K562 (cell line): ENCODE measurements at regions not wholly inside any gene's neighbourhood (a gene's known extent, or its start where the extent isn't known, plus 50 kb on each side); places are given as distances from the start of the nearest gene placed in this dataset.

Source experiments
- ATAC-seq: fragments of 200-7000 bp; cut with Tn5 transposase; 3 replicates; pipeline ENCODE4 v1.9.1; 2020; ENCODE audit warnings: moderate library complexity
- BruUV-seq: library from RNA; stranded (reverse); fragments of 400-500 nt; replicated peaks from 2 replicates; lab custom pipeline; 2021; lab: Mats Ljungman, UMichigan
- CTCF ChIA-PET: fragments of 300-600 bp; formaldehyde crosslinking; extraction: SDS; loops from one replicate; lab custom pipeline; 2021; ENCODE audit warnings: low intra/inter-chr PET ratio; lab: Yijun Ruan, JAX
- POLR2A ChIA-PET: fragments of 300-600, 350-650 bp; sonication (Branson Sonifier 250); formaldehyde crosslinking; extraction: SDS; loops from one replicate; lab custom pipeline; 2021; ENCODE audit warnings: antibody characterized with exemption, inconsistent platforms; lab: Yijun Ruan, JAX
- DNase-seq, 4 experiments: peaks; one replicate each; pipeline versions ENCODE4 v3.0.0 to v3.0.0-alpha.2; 2011 to 2018; ENCODE audit warnings: low spot score in 3 of 4, mixed read lengths in 3 of 4; ENCODE audit errors: extremely low read depth in 1 of 4
- FAIRE-seq: peaks from 2 replicates; lab custom pipeline; 2011; peaks lifted over from hg19 to GRCh38; lab: Jason Lieb, UNC
- H2AFZ ChIP-seq: 2 replicates; pipeline ENCODE4 v1.6.0; 2011; ENCODE audit warnings: low read depth, low read length, control low read depth, inconsistent platforms
- H3K27ac ChIP-seq: fragments of 200-600 bp; 3 replicates; pipeline ENCODE4 v1.8.0; 2011; ENCODE audit warnings: low read depth, mild to moderate bottlenecking, control low read depth, inconsistent platforms, low read length, moderate library complexity, mixed read lengths; ENCODE audit errors: extremely low read depth
- H3K27me3 ChIP-seq, 2 experiments: fragments of 300-600 bp in 1 of 2; 2 replicates in 1 of 2; 3 replicates in 1 of 2; pipeline versions ENCODE4 v1.6.0 to v1.8.0; 2011; ENCODE audit warnings: inconsistent platforms in 2 of 2, low read length in 2 of 2, mild to moderate bottlenecking in 1 of 2, mixed read lengths in 1 of 2, moderate library complexity in 1 of 2; ENCODE audit not compliant: control insufficient read depth in 2 of 2, insufficient read depth in 2 of 2
- H3K36me3 ChIP-seq: fragments of 300-600 bp; 3 replicates; pipeline ENCODE4 v1.8.0; 2011; ENCODE audit warnings: mild to moderate bottlenecking, low read length, inconsistent platforms; ENCODE audit not compliant: control insufficient read depth, insufficient read depth
- H3K4me1 ChIP-seq, 2 experiments: fragments of 200-600 bp in 1 of 2; replicated peaks in 1 of 2; 2 replicates in 1 of 2; 3 replicates in 1 of 2; pipeline versions ENCODE4 v1.5.1 to v1.8.0; 2011; ENCODE audit warnings: inconsistent platforms in 2 of 2, low read length in 2 of 2, mild to moderate bottlenecking in 1 of 2, mixed read lengths in 1 of 2, moderate library complexity in 1 of 2; ENCODE audit not compliant: control insufficient read depth in 2 of 2, insufficient read depth in 2 of 2
- H3K4me2 ChIP-seq: 2 replicates; pipeline ENCODE4 v1.6.1; 2011; ENCODE audit warnings: low read length, control low read depth, inconsistent platforms, mixed read lengths; ENCODE audit not compliant: insufficient read depth
- H3K4me3 ChIP-seq: fragments of 200-600 bp; sonication (generic), shearing (Covaris generic); 2 replicates; pipeline ENCODE4 v1.5.1; 2016; ENCODE audit warnings: control low read depth, inconsistent platforms
- H3K79me2 ChIP-seq: fragments of 200-600 bp; 3 replicates; pipeline ENCODE4 v1.8.0; 2011; ENCODE audit warnings: low read length, inconsistent platforms; ENCODE audit not compliant: control insufficient read depth, insufficient read depth
- H3K9ac ChIP-seq, 2 experiments: 2 replicates each; pipeline versions ENCODE4 v1.6.0 to v1.6.1; 2011; ENCODE audit warnings: low read depth in 2 of 2, low read length in 2 of 2, control low read depth in 1 of 2, inconsistent platforms in 1 of 2, mild to moderate bottlenecking in 1 of 2, mixed read lengths in 1 of 2; ENCODE audit not compliant: insufficient read depth in 1 of 2
- H3K9me1 ChIP-seq: one replicate; pipeline ENCODE4 v1.6.0; 2011; ENCODE audit warnings: inconsistent platforms, mild to moderate bottlenecking, low read length, moderate library complexity; ENCODE audit not compliant: control insufficient read depth, insufficient read depth
- H3K9me3 ChIP-seq: replicated peaks from 2 replicates; pipeline ENCODE4 v1.5.1; 2011; ENCODE audit warnings: low read depth, low read length, inconsistent platforms; ENCODE audit not compliant: control insufficient read depth, insufficient read depth
- H4K20me1 ChIP-seq: replicated peaks from 2 replicates; pipeline ENCODE4 v1.6.1; 2011; ENCODE audit warnings: low read length, inconsistent platforms, mixed read lengths; ENCODE audit not compliant: control insufficient read depth, insufficient read depth
- ASH1L ChIP-seq: fragments of 450-650 bp; IDR thresholded peaks from 2 replicates; pipeline ENCODE4 v1.6.1; 2018; ENCODE audit warnings: borderline replicate concordance, mild to moderate bottlenecking, low read depth; ENCODE audit not compliant: partially characterized antibody
- BRD4 ChIP-seq: fragments of 200-600 bp; sonication (generic); IDR thresholded peaks from 2 replicates; pipeline ENCODE4 v1.6.1; 2017; ENCODE audit warnings: inconsistent platforms
- COPS2 ChIP-seq: fragments of 450-650 bp; conservative IDR thresholded peaks from 2 replicates; pipeline ENCODE4 v1.6.1; 2016; ENCODE audit warnings: mild to moderate bottlenecking, moderate library complexity
- ELF4 ChIP-seq: fragments of 450-650 bp; formaldehyde crosslinking; IDR thresholded peaks from 2 replicates; pipeline ENCODE4 v1.4.0; 2022; ENCODE audit warnings: missing genetic modification characterization
- FOS ChIP-seq: IDR thresholded peaks from 3 replicates; pipeline ENCODE4 v1.6.1; 2011; ENCODE audit not compliant: insufficient read length; ENCODE audit errors: extremely low read depth
- JUNB ChIP-seq: fragments of 450-650 bp; formaldehyde crosslinking; conservative IDR thresholded peaks from 2 replicates; pipeline ENCODE4 v1.4.0; 2020; ENCODE audit warnings: mild to moderate bottlenecking
- POLR2A ChIP-seq: fragments of 450-650 bp; conservative IDR thresholded peaks from 2 replicates; pipeline ENCODE4 v1.6.1; 2016
- PTRF ChIP-seq: fragments of 450-650 bp; IDR thresholded peaks from 2 replicates; pipeline ENCODE4 v1.6.1; 2016; ENCODE audit warnings: mild to moderate bottlenecking, missing genetic modification characterization, missing compliant biosample characterization
- SIRT6 ChIP-seq: IDR thresholded peaks from one replicate; pipeline ENCODE4 v1.6.1; 2012; ENCODE audit warnings: low read depth, mild to moderate bottlenecking, control low read depth, inconsistent platforms, low read length, moderate library complexity
- SP1 ChIP-seq: sonication (generic); formaldehyde crosslinking; IDR thresholded peaks from 2 replicates; pipeline ENCODE4 v1.8.1; 2022; ENCODE audit warnings: mild to moderate bottlenecking, missing genetic modification reagents
- ZNF12 ChIP-seq: sonication (generic); formaldehyde crosslinking; IDR thresholded peaks from 2 replicates; pipeline ENCODE4 v1.4.0; 2020; ENCODE audit warnings: mild to moderate bottlenecking, missing genetic modification reagents
- ZNF134 ChIP-seq: fragments of 250-450 bp; sonication (Bioruptor Pico); conservative IDR thresholded peaks from 2 replicates; pipeline ENCODE4 v1.4.0; 2020
- ZNF197 ChIP-seq: fragments of 200-800 bp; sonication (Bioruptor generic); IDR thresholded peaks from 2 replicates; pipeline ENCODE4 v1.6.1; 2016; ENCODE audit warnings: low read depth, missing genetic modification characterization, missing compliant biosample characterization
- ZNF311 ChIP-seq: fragments of 250-450 bp; sonication (Bioruptor Pico); IDR thresholded peaks from 2 replicates; pipeline ENCODE4 v1.4.0; 2020; ENCODE audit warnings: mild to moderate bottlenecking, moderate library complexity
- ZNF324 ChIP-seq: fragments of 250-450 bp; sonication (Bioruptor Pico); IDR thresholded peaks from 2 replicates; pipeline ENCODE4 v1.4.0; 2020; ENCODE audit warnings: mild to moderate bottlenecking
- WGBS: fragments of 100-300 bp; shearing (Covaris generic); methylation state at CpG from one replicate; pipeline ENCODE4 v1.1.6; 2016; ENCODE audit warnings: low coverage, mixed read lengths; ENCODE audit not compliant: insufficient coverage; ENCODE audit errors: missing lambda C conversion rate; 5-methylcytosine and 5-hydroxymethylcytosine counted together
- in situ Hi-C: fragments of 300-500 bp; cut with MboI; formaldehyde crosslinking; loops from 4 replicates; pipeline ENCODE4 v1.15.0; 2018; ENCODE audit warnings: inconsistent platforms, mixed read lengths
- intact Hi-C: fragments of 100-400 bp; cut with micrococcal nuclease; formaldehyde crosslinking; loops from 2 replicates; pipeline ENCODE4 v1.14.2; 2022
- TF ChIP-seq, protein P1 (sequence below): fragments of 250-450 bp; sonication (Bioruptor Pico); IDR thresholded peaks from 2 replicates; pipeline ENCODE4 v1.4.0; 2020
- TF ChIP-seq, protein P2 (sequence below): IDR thresholded peaks from 2 replicates; pipeline ENCODE4 v1.6.1; 2011; ENCODE audit warnings: borderline replicate concordance, low read depth, mild to moderate bottlenecking, moderate library complexity, low read length; ENCODE audit not compliant: insufficient read depth, poor library complexity, severe bottlenecking

DNA sequence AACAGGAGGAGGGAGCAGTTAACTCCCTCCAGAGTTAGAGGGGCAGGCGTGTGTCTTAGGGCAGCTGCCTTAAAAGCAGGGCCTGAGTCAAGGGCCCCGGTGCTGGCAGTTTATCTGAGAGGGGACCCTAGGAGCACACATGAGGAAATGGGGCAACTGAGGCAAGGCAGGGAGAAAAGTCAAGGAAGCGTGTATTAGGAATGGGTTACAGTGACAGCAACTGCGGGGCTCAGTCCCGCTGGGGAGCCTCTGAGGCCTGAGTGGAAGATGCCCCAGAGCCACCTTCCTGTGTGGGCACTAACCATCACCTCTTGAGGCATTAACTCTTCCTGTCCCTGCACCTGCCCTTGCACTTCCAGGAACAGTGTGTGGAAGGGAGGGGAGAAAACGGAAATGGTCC lies 276.3 kb downstream of the MATN1 start:
- no peak for FAIRE-seq
- no peak overlapping the region for H3K27ac ChIP-seq
- peaks cover 0 to 15% of the 10 kb centered on the region in 2 experiments; a peak in 2 of 5 replicates for H3K27me3 ChIP-seq
- H3K79me2 ChIP-seq: no peaks in the 10 kb centered on the region
- no peaks in the 10 kb centered on the region for H4K20me1 ChIP-seq
- H3K4me3 ChIP-seq: no peak overlapping the region
- ChIA-PET CTCF (no interaction called here), POLR2A (no interaction called here)
- in situ Hi-C loops: no loop called here
- no peaks in the 10 kb centered on the region for H3K36me3 ChIP-seq
- H3K4me2 ChIP-seq: no peak overlapping the region
- no peaks in the 10 kb centered on the region for H3K4me1 ChIP-seq
- 0% methylated on average over 6 of the region's 6 CpGs for WGBS
- H2AFZ ChIP-seq: no peak overlapping the region
- BruUV-seq: no TSS peak
- intact Hi-C loops: no loop called here
- H3K9me1 ChIP-seq: no peaks in the 10 kb centered on the region
- no peaks in the 10 kb centered on the region for H3K9me3 ChIP-seq
- no peak for ATAC-seq
- no peak for DNase-seq
- no peak overlapping the region for H3K9ac ChIP-seq
- TF ChIP-seq POLR2A: no peak
- TF ChIP-seq FOS: no peak
- TF ChIP-seq SIRT6: no peak
- TF ChIP-seq ELF4 (CRISPR knock-in tag): no peak
- no peak for TF ChIP-seq ZNF12 (CRISPR knock-in tag)
- no peak for TF ChIP-seq SP1 (CRISPR knock-in tag)
- TF ChIP-seq, protein P1, sequence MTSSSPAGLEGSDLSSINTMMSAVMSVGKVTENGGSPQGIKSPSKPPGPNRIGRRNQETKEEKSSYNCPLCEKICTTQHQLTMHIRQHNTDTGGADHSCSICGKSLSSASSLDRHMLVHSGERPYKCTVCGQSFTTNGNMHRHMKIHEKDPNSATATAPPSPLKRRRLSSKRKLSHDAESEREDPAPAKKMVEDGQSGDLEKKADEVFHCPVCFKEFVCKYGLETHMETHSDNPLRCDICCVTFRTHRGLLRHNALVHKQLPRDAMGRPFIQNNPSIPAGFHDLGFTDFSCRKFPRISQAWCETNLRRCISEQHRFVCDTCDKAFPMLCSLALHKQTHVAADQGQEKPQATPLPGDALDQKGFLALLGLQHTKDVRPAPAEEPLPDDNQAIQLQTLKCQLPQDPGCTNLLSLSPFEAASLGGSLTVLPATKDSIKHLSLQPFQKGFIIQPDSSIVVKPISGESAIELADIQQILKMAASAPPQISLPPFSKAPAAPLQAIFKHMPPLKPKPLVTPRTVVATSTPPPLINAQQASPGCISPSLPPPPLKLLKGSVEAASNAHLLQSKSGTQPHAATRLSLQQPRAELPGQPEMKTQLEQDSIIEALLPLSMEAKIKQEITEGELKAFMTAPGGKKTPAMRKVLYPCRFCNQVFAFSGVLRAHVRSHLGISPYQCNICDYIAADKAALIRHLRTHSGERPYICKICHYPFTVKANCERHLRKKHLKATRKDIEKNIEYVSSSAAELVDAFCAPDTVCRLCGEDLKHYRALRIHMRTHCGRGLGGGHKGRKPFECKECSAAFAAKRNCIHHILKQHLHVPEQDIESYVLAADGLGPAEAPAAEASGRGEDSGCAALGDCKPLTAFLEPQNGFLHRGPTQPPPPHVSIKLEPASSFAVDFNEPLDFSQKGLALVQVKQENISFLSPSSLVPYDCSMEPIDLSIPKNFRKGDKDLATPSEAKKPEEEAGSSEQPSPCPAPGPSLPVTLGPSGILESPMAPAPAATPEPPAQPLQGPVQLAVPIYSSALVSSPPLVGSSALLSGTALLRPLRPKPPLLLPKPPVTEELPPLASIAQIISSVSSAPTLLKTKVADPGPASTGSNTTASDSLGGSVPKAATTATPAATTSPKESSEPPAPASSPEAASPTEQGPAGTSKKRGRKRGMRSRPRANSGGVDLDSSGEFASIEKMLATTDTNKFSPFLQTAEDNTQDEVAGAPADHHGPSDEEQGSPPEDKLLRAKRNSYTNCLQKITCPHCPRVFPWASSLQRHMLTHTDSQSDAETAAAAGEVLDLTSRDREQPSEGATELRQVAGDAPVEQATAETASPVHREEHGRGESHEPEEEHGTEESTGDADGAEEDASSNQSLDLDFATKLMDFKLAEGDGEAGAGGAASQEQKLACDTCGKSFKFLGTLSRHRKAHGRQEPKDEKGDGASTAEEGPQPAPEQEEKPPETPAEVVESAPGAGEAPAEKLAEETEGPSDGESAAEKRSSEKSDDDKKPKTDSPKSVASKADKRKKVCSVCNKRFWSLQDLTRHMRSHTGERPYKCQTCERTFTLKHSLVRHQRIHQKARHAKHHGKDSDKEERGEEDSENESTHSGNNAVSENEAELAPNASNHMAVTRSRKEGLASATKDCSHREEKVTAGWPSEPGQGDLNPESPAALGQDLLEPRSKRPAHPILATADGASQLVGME (CRISPR knock-in tag): no peak
- TF ChIP-seq BRD4: no peak
- no peak for TF ChIP-seq JUNB
- TF ChIP-seq PTRF: no peak
- TF ChIP-seq ASH1L: no peak
- no peak for TF ChIP-seq ZNF134 (CRISPR knock-in tag)
- TF ChIP-seq, protein P2, sequence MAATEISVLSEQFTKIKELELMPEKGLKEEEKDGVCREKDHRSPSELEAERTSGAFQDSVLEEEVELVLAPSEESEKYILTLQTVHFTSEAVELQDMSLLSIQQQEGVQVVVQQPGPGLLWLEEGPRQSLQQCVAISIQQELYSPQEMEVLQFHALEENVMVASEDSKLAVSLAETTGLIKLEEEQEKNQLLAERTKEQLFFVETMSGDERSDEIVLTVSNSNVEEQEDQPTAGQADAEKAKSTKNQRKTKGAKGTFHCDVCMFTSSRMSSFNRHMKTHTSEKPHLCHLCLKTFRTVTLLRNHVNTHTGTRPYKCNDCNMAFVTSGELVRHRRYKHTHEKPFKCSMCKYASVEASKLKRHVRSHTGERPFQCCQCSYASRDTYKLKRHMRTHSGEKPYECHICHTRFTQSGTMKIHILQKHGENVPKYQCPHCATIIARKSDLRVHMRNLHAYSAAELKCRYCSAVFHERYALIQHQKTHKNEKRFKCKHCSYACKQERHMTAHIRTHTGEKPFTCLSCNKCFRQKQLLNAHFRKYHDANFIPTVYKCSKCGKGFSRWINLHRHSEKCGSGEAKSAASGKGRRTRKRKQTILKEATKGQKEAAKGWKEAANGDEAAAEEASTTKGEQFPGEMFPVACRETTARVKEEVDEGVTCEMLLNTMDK: no peak
- no peak for TF ChIP-seq COPS2
- TF ChIP-seq ZNF197 (CRISPR knock-in tag): no peak
- TF ChIP-seq ZNF324 (CRISPR knock-in tag): no peak
- TF ChIP-seq ZNF311 (CRISPR knock-in tag): no peak
